Lower leg skin (tissue), 4 donors: ENCODE measurements at regions not wholly inside any gene's neighbourhood (a gene's known extent, or its start where the extent isn't known, plus 50 kb on each side); places are given as distances from the start of the nearest gene placed in this dataset.
"Not testable (repeated sequence)": the region's sequence is repeated elsewhere in the genome, so short reads cannot be mapped to it uniquely, and the experiment has no call there.

ENCODE experiments used
- DNase-seq, 2 donors: peaks; one replicate each; pipeline ENCODE4 v3.0.0-alpha.2; 2019; ENCODE audit warnings: low spot score in 2 of 2
- H3K4me3 ChIP-seq: fragments of 200-600 bp; sonication (generic); 2 replicates; pipeline ENCODE4 v1.5.1; 2017; ENCODE audit warnings: mild to moderate bottlenecking, low read depth; ENCODE audit not compliant: poor library complexity, severe bottlenecking
- CTCF ChIP-seq, 3 donors: fragments of 450-650 bp; IDR thresholded peaks; one replicate each; pipeline ENCODE4 v1.5.1; 2016; ENCODE audit warnings: antibody characterized with exemption in 3 of 3, mild to moderate bottlenecking in 3 of 3, moderate library complexity in 2 of 3
- POLR2A ChIP-seq, 2 donors: fragments of 450-650 bp; IDR thresholded peaks; one replicate each; pipeline ENCODE4 v1.6.1; 2016 to 2017; ENCODE audit warnings: antibody characterized with exemption in 2 of 2, mild to moderate bottlenecking in 1 of 2, moderate library complexity in 1 of 2
- WGBS, 2 donors: methylation state at CpG; one replicate each; pipeline ENCODE4 v1.1.5; 2018; 5-methylcytosine and 5-hydroxymethylcytosine counted together
- intact Hi-C: fragments of 100-400 bp; cut with DNase I; formaldehyde crosslinking; loops from one replicate; pipeline ENCODE4 v1.15.0; 2023; ENCODE audit warnings: low total_unique reads

DNA sequence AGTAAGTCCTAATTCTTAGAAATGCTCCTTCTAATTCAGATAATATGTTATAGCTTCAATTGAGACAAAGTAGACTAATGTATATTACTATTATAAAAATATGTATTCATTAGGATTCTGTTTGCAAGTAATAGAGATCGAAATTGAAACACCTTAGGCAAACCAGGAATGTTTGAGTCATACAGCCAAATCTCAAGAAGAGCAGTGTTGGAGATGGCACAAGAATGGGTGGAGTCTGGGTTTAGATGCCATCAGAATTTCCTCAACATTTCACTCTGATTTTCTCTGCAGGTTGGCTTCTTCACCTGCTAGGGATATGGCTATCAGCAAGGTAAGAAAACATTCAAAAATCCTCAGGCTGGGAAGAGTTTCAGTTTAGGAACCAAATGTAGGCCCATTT lies 405.4 kb downstream of the CCDC85A start:
- DNase-seq: no peak
- no peak overlapping the region for H3K4me3 ChIP-seq
- TF ChIP-seq CTCF (IDR thresholded peaks at IDR 0.05) (no peak), POLR2A (IDR thresholded peaks at IDR 0.05) (no peak)
- WGBS, 2 donors: 50 to 54% methylated on average over 1 of the region's 1 CpG
- intact Hi-C loops: no loop called here

GRCh38 chr2:56589835-56590234 lies 406.0 kb downstream of the CCDC85A start:
- intact Hi-C loops: no loop called here
- no peak overlapping the region for H3K4me3 ChIP-seq
- DNase-seq: no peak
- TF ChIP-seq CTCF (IDR thresholded peaks at IDR 0.05) (no peak), POLR2A (IDR thresholded peaks at IDR 0.05) (no peak)

DNA sequence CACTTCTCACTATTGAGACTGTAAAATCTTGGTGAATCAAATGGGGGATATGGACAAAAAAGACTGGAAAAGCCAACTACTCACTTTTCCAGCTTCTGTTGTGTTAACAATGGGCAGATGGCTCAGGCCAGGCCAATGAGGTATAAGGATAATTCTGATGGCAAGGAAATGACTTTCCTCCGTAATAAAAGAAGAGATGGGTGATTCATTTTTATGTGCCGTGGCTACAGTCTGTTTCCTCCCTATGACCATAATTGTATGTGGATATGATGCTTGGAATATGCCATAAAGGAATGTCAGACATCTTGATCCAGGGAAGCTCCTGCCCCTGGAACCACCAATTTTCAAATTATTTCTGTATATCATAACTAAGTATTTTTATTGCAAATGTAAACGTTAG lies 406.8 kb downstream of the CCDC85A start:
- 52 to 58% methylated on average over 3 of the region's 3 CpGs for WGBS, 2 donors
- no peak overlapping the region for H3K4me3 ChIP-seq
- TF ChIP-seq POLR2A (IDR thresholded peaks at IDR 0.05) (no peak), CTCF (IDR thresholded peaks at IDR 0.05) (no peak)
- intact Hi-C loops: no loop called here
- no peak for DNase-seq

- WGBS, 2 donors: 77 to 84% methylated on average over 7 to 9 of the region's 9 CpGs
- H3K4me3 ChIP-seq, DNase-seq, intact Hi-C loops: not testable (repeated sequence)
Measured at GRCh38 chr2:56606086-56606485, 422.3 kb downstream of the CCDC85A start.

- TF ChIP-seq CTCF (IDR thresholded peaks at IDR 0.05) (no peak), POLR2A (IDR thresholded peaks at IDR 0.05) (no peak)
- DNase-seq: no peak
- no peak overlapping the region for H3K4me3 ChIP-seq
- 65 to 71% methylated on average over 1 of the region's 1 CpG for WGBS, 2 donors
- intact Hi-C loops: no loop called here
Measured at GRCh38 chr2:56613254-56613653, 429.5 kb downstream of the CCDC85A start.

DNA sequence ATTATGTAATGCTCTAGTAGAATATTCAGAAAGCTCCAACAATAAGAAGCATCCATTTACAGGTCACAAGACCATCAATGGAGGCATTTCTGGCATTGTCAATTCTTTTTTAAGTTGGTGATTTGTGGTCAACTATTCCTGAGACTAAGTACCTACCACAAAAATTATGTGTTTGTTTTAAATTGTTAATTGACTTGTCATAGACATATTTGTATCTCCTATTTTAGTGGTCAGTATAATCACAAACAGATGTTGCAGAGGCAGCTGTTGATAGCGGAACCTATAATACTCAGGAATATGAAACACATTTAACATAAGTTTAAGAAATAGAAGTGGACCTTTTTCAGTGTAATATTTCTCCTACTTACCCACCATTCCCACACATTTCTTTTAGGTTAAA lies 430.1 kb downstream of the CCDC85A start:
- no peak overlapping the region for H3K4me3 ChIP-seq
- no peak for DNase-seq
- no peak for TF ChIP-seq CTCF (IDR thresholded peaks at IDR 0.05)
- TF ChIP-seq POLR2A (IDR thresholded peaks at IDR 0.05): no peak
- intact Hi-C loops: no loop called here
- 46 to 77% methylated on average over 1 of the region's 1 CpG for WGBS, 2 donors
